Pancreas (tissue), 10 donors: ENCODE measurements at regions not wholly inside any gene's neighbourhood (a gene's known extent, or its start where the extent isn't known, plus 50 kb on each side); places are given as distances from the start of the nearest gene placed in this dataset.

Experiments
- ATAC-seq, 4 donors: fragments of 200-7000 bp; cut with Tn5 transposase; one replicate each; pipeline versions ENCODE4 v1.8.0 to v1.9.1; 2020; ENCODE audit warnings: mild to moderate bottlenecking in 4 of 4, moderate library complexity in 4 of 4
- DNase-seq, 6 donors: peaks; one replicate each; pipeline ENCODE4 v3.0.0-alpha.2; 2020
- FAIRE-seq: peaks from 2 replicates; lab custom pipeline; 2012; peaks lifted over from hg19 to GRCh38; lab: Jason Lieb, UNC
- H3K27ac ChIP-seq, 4 donors: fragments of 200-600 bp; sonication (generic); 1 replicate in 3 of 4; 2 replicates in 1 of 4; pipeline versions ENCODE4 v1.5.0 to v1.8.0; 2020
- H3K27me3 ChIP-seq, 4 donors: fragments of 200-600 bp; one replicate each; pipeline ENCODE4 v1.8.0; 2021
- H3K36me3 ChIP-seq, 3 donors: fragments of 200-600 bp; sonication (generic) in 1 of 3; one replicate each; pipeline versions ENCODE4 v1.5.0 to v1.8.0; 2020 to 2021
- H3K4me1 ChIP-seq, 3 donors: fragments of 200-600 bp; one replicate each; pipeline ENCODE4 v1.8.0; 2021
- H3K4me3 ChIP-seq, 4 donors: fragments of 200-600 bp; sonication (generic) in 2 of 4; one replicate each; pipeline versions ENCODE4 v1.5.0 to v1.8.0; 2020 to 2021
- H3K9me3 ChIP-seq, 4 donors: fragments of 200-600 bp; one replicate each; pipeline ENCODE4 v1.8.0; 2021
- CTCF ChIP-seq, 4 donors: fragments of 200-600 bp; sonication (generic) in 3 of 4; IDR thresholded peaks; one replicate each; pipeline versions ENCODE4 v1.5.0 to v1.8.0; 2021; ENCODE audit warnings: antibody characterized with exemption in 4 of 4
- WGBS, 2 donors: extraction: QIAGEN DNeasy Blood & Tissue Kit; methylation state at CpG; one replicate each; pipeline ENCODE4 v1.1.7; 2013; 5-methylcytosine and 5-hydroxymethylcytosine counted together
- intact Hi-C, 3 donors: fragments of 100-400 bp; cut with DNase I; formaldehyde crosslinking; loops; one replicate each; pipeline versions ENCODE4 v1.11.1 to v1.14.2; 2022
- donor health status: healthy with polysubstance abuse.
- donor health status: DM: no; HTN: no; CAD: no; lungs with moderate emphysema.
- donor health status: DM: no; HTN: no; CAD: no.
- donor health status: control.
- donor health status: control.
- donor health status: Bipolar disorder and iron deficiency.
- donor health status: DM: yes; HTN: yes; CAD: no.
- donor health status: DM: no; HTN: no; CAD: no.
- donor health status: DM: no; HTN: no; CAD: no.
- donor health status: DM: yes; HTN: yes; CAD: no.

- Histone ChIP-seq H3K27ac (no peak overlapping the region), H3K4me3 (no peak overlapping the region), H3K36me3 (no peaks in the 10 kb centered on the region), H3K9me3 (no peaks in the 10 kb centered on the region), H3K27me3 (no peaks in the 10 kb centered on the region), H3K4me1 (no peaks in the 10 kb centered on the region)
- intact Hi-C loops = no loop called here
- ATAC-seq (no peak), DNase-seq (no peak), FAIRE-seq (no peak)
- TF ChIP-seq CTCF (IDR thresholded peaks at IDR 0.05) = no peak
- WGBS, 2 donors = 90 to 94% methylated on average over 2 of the region's 2 CpGs
Observed at GRCh38 chr7:8353991-8354390, 79.4 kb upstream of the NXPH1 start.

- no peak for DNase-seq
- no peaks in the 10 kb centered on the region for H3K4me1 ChIP-seq
- no peak for TF ChIP-seq CTCF (IDR thresholded peaks at IDR 0.05)
- H3K4me3 ChIP-seq = no peak overlapping the region
- H3K9me3 ChIP-seq = no peaks in the 10 kb centered on the region
- no peak for FAIRE-seq
- no peaks in the 10 kb centered on the region for H3K36me3 ChIP-seq
- no peaks in the 10 kb centered on the region for H3K27me3 ChIP-seq
- intact Hi-C loops = no loop called here
- H3K27ac ChIP-seq = no peak overlapping the region
- ATAC-seq = no peak
- 31 to 35% methylated on average over 4 of the region's 4 CpGs for WGBS, 2 donors
Observed at GRCh38 chr7:8354503-8354902, 78.9 kb upstream of the NXPH1 start.

DNA sequence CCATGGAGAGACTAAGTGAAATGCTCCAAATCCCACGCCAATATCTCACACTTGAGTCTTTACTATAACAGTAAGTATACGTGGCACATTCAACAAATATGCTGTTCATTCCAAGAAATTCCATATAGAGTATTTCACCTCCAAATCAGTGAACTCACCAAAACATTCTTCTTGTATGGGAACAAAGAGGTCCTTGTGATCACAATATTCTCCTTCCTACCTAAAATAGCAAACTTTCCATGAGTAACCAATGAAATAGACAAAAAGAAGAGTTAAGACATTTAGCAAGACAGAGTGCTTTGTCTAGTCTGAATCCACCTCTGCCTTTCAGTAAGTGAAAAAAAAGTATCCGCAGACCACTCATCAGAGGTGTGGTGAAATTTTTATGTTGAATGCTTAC lies 77.3 kb upstream of the NXPH1 start:
- Histone ChIP-seq H3K27me3 (no peaks in the 10 kb centered on the region), H3K4me3 (no peak overlapping the region), H3K4me1 (no peaks in the 10 kb centered on the region), H3K27ac (no peak overlapping the region), H3K36me3 (no peaks in the 10 kb centered on the region), H3K9me3 (no peaks in the 10 kb centered on the region)
- no peak for ATAC-seq
- TF ChIP-seq CTCF (IDR thresholded peaks at IDR 0.05) = no peak
- no peak for DNase-seq
- intact Hi-C loops = no loop called here
- 74 to 86% methylated on average over 3 of the region's 3 CpGs for WGBS, 2 donors
- no peak for FAIRE-seq

- H3K27ac ChIP-seq = no peak overlapping the region
- WGBS, 2 donors = 36 to 55% methylated on average over 2 of the region's 2 CpGs
- H3K9me3 ChIP-seq = no peaks in the 10 kb centered on the region
- H3K4me1 ChIP-seq = no peaks in the 10 kb centered on the region
- H3K36me3 ChIP-seq = no peaks in the 10 kb centered on the region
- DNase-seq (no peak), ATAC-seq (no peak), FAIRE-seq (no peak)
- no peaks in the 10 kb centered on the region for H3K27me3 ChIP-seq
- no peak overlapping the region for H3K4me3 ChIP-seq
- no peak for TF ChIP-seq CTCF (IDR thresholded peaks at IDR 0.05)
- intact Hi-C loops = no loop called here
Observed at GRCh38 chr7:8357536-8357935, 75.9 kb upstream of the NXPH1 start.

DNA sequence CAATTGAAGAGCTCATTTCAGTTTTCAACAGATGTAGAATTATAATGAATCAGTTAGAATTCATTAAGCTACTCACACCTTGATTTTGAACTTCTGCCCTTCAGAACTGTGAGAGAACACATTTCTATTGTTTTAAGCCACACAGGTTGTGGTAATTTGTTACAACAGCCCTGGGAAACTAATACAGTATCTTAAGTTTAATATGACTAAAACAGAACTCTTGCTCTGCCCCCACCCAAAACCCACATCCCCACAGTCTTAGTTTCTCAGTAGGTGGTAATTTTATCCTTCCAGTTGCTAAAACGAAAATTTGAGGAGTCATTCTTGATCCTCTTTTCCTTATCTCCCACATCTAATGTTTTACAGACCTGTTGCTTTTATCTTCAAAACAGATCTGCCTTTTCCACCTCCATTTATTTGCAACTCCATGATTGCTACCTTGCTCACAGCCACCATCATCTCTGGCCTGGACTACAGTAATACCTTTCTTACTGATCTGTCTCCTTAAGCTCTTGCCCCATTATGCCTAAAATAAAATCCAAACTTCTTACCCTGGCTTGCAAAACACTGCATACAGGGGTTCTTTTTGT lies 72.8 kb upstream of the NXPH1 start:
- Histone ChIP-seq H3K27me3 (no peaks in the 10 kb centered on the region), H3K9me3 (no peaks in the 10 kb centered on the region), H3K4me3 (no peak overlapping the region), H3K4me1 (no peaks in the 10 kb centered on the region), H3K27ac (no peak overlapping the region), H3K36me3 (no peaks in the 10 kb centered on the region)
- intact Hi-C loops = no loop called here
- DNase-seq (no peak), ATAC-seq (no peak), FAIRE-seq (no peak)
- WGBS, 2 donors = 11 to 16% methylated on average over 1 of the region's 1 CpG
- TF ChIP-seq CTCF (IDR thresholded peaks at IDR 0.05) = no peak
